ENCODE measurements at regions not wholly inside any gene's neighbourhood (a gene's known extent, or its start where the extent isn't known, plus 50 kb on each side); places are given as distances from the start of the nearest gene placed in this dataset.

DNA sequence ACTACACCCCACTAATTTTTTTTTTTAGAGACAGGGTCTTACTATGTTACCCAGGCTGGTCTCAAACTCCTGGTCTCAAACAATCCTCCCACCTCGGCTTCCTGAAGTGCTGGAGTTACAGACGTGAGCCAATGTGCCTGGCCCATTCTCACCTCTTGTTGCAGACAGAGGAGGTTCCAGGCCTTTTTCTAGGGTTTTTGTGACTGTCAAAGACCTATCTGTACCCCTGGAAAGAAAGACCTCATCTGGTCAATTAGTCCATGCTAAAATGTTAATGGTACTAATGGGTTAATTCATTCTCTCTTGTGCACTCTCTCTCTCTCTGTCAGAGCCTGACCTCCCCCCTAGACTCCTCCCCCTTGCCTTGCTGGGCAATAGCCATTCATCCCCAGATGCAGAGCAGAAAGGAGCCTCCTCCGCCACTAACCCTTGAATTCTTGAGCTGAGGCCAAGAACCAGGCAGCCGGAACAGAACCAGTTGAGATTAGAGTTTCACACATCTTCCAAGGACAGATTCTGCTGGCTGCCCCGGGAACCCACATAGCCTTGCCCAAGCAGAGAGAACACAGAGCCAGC is 209.7 kb downstream of the SKIDA1 start (continued):
- TF ChIP-seq RAD21 (IDR thresholded peaks at IDR 0.05 in 1 of 2, conservative IDR thresholded peaks at IDR 0.05 in 1 of 2; ENCODE audit: low read depth in 2 of 2, low read length in 2 of 2) (peak in 1 of 2 experiments; percentile 13; a peak in 2 of 4 replicates), RXRA (IDR thresholded peaks at IDR 0.05; ENCODE audit: insufficient read depth, low read depth, low read length) (no peak), RNF2 (IDR thresholded peaks at IDR 0.05; ENCODE audit: borderline replicate concordance, low read depth, low read length, missing control alignments, poor library complexity, severe bottlenecking) (no peak), HDAC6 (IDR thresholded peaks at IDR 0.05; ENCODE audit: low read depth, low read length) (no peak), RFX5 (IDR thresholded peaks at IDR 0.05; ENCODE audit: borderline replicate concordance, low read depth, low read length) (no peak), ASH2L (IDR thresholded peaks at IDR 0.05; ENCODE audit: low read length) (peak; percentile 61), JUN (IDR thresholded peaks at IDR 0.05; ENCODE audit: low read depth, low read length) (no peak), BRCA1 (IDR thresholded peaks at IDR 0.05; ENCODE audit: low read depth, low read length) (no peak), CHD2 (IDR thresholded peaks at IDR 0.05; ENCODE audit: low read length) (no peak), SRF (IDR thresholded peaks at IDR 0.05; ENCODE audit: low read depth, low read length) (no peak), TAF7 (optimal IDR thresholded peaks at IDR 0.05; ENCODE audit: borderline replicate concordance, low read depth, low read length) (no peak), RBBP5 (IDR thresholded peaks at IDR 0.05; ENCODE audit: borderline replicate concordance, low read depth, low read length) (no peak; the same call in 1 of the 2 replicates), KDM5A (IDR thresholded peaks at IDR 0.05; ENCODE audit: low read length) (no peak), EZH2 (IDR thresholded peaks at IDR 0.05; ENCODE audit: low read depth, low read length, severe bottlenecking) (no peak), NRF1 (IDR thresholded peaks at IDR 0.05; ENCODE audit: low read depth, low read length) (no peak), KDM4A (IDR thresholded peaks at IDR 0.05; ENCODE audit: low read depth, low read length, severe bottlenecking) (no peak), CEBPB (IDR thresholded peaks at IDR 0.05; ENCODE audit: low read depth, low read length) (no peak), BACH1 (IDR thresholded peaks at IDR 0.05; ENCODE audit: low read length) (no peak)
- TF ChIP-seq, protein P1, sequence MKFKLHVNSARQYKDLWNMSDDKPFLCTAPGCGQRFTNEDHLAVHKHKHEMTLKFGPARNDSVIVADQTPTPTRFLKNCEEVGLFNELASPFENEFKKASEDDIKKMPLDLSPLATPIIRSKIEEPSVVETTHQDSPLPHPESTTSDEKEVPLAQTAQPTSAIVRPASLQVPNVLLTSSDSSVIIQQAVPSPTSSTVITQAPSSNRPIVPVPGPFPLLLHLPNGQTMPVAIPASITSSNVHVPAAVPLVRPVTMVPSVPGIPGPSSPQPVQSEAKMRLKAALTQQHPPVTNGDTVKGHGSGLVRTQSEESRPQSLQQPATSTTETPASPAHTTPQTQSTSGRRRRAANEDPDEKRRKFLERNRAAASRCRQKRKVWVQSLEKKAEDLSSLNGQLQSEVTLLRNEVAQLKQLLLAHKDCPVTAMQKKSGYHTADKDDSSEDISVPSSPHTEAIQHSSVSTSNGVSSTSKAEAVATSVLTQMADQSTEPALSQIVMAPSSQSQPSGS (IDR thresholded peaks at IDR 0.05; ENCODE audit: low read length), result no peak
- TF ChIP-seq, protein P2, sequence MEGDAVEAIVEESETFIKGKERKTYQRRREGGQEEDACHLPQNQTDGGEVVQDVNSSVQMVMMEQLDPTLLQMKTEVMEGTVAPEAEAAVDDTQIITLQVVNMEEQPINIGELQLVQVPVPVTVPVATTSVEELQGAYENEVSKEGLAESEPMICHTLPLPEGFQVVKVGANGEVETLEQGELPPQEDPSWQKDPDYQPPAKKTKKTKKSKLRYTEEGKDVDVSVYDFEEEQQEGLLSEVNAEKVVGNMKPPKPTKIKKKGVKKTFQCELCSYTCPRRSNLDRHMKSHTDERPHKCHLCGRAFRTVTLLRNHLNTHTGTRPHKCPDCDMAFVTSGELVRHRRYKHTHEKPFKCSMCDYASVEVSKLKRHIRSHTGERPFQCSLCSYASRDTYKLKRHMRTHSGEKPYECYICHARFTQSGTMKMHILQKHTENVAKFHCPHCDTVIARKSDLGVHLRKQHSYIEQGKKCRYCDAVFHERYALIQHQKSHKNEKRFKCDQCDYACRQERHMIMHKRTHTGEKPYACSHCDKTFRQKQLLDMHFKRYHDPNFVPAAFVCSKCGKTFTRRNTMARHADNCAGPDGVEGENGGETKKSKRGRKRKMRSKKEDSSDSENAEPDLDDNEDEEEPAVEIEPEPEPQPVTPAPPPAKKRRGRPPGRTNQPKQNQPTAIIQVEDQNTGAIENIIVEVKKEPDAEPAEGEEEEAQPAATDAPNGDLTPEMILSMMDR (IDR thresholded peaks at IDR 0.05; ENCODE audit: control extremely low read depth in 1 of 3, insufficient read depth in 1 of 3, low read depth in 1 of 3, low read length in 3 of 3), result no peak
